Stimulated activated CD4-positive, alpha-beta T cell treated with anti-CD3 and anti-CD28 coated beads, Interleukin-15, amount 100 ng/mL, for 48 hours (primary cell): ENCODE measurements at regions not wholly inside any gene's neighbourhood (a gene's known extent, or its start where the extent isn't known, plus 50 kb on each side); places are given as distances from the start of the nearest gene placed in this dataset.
"Not testable (repeated sequence)": the region's sequence is repeated elsewhere in the genome, so short reads cannot be mapped to it uniquely, and the experiment has no call there.

Source experiments
- DNase-seq, 2 donors: peaks; one replicate each; pipeline ENCODE4 v3.0.0-alpha.2; 2020; ENCODE audit warnings: low read depth in 2 of 2

GRCh38 chr6:112877134-112878100 lies 530.3 kb downstream of the RFPL4B start:
- no peak for DNase-seq

DNA sequence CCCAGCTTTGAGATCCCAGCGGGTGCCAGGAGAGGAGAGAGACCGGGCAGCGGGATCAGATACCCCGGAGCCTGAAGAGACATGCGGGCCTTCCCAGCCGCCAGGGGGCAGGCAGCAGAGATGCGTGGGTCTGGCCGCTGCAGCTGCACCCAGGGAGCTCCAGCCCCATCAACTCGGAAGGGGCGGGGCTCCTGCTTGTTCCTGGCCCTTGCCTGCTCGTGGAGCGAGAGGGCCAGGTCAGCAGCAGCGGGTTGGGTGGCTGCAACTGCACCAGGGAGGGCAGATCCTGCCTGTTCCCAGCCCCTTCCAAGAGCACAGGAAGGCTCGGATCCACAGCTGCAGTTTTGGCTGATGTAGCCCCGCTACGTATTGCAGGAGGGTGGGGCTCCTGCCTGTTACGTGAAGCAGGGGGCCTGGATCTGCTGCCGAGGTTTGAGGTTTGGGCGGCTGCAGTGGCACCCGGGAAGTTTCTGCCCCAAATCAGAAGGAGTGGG lies 532.8 kb downstream of the RFPL4B start:
- no peak for DNase-seq

DNA sequence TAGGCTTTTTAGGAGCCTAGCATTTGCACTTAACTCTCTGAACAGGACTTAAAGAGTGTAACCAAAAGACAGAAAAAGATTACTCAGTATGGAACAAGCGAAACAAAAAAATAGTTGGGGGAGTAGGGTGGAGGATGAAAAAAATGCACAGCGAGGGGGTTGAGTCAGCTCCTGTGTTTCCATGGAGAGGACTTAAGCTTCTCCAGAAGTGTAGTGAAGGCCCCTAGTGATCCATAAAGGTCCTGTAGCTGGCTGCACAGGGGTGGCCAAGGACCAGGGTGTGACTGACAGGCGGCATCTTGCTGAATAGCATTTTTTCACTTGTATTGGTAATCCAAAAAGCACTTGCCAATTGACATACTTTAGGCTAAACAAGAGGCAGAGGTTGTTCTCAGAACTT lies 533.9 kb downstream of the RFPL4B start:
- no peak for DNase-seq

GRCh38 chr6:112881828-112882780 lies 535.0 kb downstream of the RFPL4B start:
- no peak for DNase-seq

DNA sequence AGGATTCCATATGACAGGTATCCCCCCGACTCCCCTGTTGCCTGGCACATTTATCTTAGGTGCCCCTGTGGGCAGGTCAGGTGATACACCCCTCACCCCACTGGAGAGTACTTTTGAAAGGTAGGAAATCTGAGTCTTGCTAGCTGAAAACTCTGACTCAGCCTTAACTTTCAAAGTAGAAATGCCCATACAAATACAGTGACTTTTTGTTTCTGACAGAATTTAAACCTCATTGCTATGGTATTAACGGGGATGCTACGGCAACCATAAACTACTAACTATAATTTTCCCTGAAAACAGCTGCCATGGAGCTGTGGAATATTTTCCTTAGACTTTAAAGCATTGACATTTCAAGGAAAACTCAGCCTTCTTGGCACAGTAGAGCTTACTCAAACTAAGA lies 536.0 kb downstream of the RFPL4B start:
- DNase-seq, result no peak

DNA sequence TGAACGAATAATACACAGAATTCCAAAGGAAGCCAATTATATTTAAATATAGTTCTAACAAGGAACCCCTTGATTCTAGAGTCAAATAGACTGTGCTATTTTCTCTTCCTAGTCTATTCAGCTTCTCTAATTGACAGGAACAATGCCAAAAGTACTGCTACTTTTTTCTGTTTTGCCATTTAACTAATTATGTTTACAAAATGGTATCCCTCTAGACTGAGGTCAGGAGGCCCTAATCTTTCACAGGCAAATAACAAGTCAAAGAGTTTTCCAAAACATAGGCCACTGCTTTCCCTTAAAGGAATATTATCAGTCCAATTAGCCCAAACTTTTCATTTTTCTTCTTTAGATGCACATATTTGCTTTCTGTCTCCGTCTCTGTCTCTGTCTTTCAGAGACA lies 539.3 kb downstream of the RFPL4B start:
- no peak for DNase-seq

- not testable (repeated sequence) for DNase-seq
These were observed 540.3 kb downstream of the RFPL4B start for GRCh38 chr6:112887424-112887823.

- DNase-seq, result no peak
These were observed 552.4 kb downstream of the RFPL4B start for GRCh38 chr6:112899541-112899940.

DNA sequence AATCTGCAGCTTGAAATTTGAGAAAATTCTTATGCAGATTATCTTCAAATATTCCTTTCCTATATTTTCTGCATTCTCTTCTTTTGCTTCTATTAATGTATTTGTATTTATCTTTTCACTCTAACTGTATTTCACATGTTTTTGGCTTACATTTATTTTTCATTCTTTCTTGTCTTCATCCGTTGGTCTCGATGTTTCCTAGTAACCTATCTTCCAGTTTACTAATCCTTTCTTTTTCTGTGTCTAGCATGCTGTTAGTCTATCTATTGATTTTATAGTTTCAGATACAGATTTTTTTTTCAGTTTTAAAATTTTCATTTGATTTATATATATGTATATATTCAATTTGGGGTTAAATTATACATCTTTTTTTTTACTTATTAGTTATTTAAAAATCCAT lies 556.2 kb downstream of the RFPL4B start:
- DNase-seq, result no peak

GRCh38 chr6:112906726-112907125 lies 559.6 kb downstream of the RFPL4B start:
- DNase-seq, result no peak

DNA sequence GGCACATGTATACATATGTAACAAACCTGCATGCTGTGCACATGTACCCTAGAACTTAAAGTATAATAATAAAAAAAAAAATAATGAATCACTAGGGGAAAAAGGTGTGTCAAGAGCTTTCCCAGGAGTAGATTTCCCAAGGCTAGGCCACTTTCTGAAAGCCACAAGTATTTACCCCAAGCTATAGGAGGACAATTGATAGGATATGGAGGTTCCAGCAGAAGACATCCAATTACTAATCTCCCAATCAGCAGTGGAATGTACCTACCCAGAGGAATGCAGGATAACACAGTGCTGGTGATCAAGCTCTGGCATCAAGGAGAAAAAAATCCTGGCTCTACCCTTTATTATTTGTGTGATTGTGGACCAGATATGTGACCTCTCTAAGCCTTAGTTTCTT lies 562.7 kb downstream of the RFPL4B start:
- DNase-seq, result no peak

DNA sequence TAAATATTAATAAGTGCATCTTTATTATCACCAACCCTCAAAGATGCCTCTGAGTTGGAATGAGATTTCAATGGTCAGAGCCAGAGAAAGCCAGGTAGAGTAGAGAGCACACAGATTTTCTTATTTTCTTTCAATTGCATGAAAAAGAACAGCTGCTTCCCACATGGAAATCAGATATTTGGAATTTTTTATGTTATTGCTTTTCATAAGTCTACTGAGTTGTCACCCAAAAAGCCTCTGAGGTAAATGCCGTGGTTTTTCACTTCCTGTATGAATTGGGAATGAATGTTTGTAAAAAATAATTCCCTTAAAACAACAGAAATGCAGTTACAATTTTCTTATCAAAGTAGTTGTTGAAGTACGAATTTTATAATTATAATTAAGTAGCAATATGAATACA lies 563.1 kb downstream of the RFPL4B start:
- no peak for DNase-seq

- DNase-seq, result no peak
These were observed 564.8 kb downstream of the RFPL4B start for GRCh38 chr6:112911959-112912358.

GRCh38 chr6:112912416-112913101 lies 565.4 kb downstream of the RFPL4B start:
- DNase-seq, result no peak

DNA sequence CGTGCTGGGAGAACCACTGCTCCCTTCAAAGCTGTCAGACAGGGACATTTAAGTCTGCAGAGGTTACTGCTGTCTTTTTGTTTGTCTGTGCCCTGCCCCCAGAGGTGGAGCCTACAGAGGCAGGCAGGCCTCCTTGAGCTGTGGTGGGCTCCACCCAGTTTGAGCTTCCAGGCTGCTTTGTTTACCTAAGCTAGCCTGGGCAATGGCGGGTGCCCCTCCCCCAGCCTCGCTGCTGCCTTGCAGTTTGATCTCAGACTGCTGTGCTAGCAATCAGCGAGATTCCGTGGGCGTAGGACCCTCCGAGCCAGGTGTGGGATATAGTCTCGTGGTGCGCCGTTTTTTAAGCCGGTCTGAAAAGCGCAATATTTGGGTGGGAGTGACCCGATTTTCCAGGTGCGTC lies 572.6 kb downstream of the RFPL4B start:
- DNase-seq, result not testable (repeated sequence)

DNA sequence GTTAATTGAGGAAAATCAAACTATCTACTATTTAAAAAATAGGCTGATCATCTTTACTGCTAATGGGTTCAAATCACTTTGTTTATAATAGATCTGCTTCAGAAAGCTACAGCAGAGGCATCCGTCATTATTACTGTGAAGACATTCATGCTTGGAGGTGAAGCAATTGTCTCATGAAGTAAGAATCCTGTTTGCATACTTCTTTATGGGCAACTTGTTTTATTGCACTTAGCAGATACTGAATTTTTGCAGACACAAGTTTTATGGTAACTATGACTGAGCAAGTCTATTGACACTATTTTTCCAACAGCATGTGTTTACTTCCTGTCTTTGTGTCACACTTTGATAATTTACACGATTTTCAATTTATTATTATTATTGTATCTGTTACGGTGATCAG lies 573.9 kb downstream of the RFPL4B start:
- DNase-seq, result no peak

- DNase-seq, result no peak
These were observed 576.9 kb downstream of the RFPL4B start for GRCh38 chr6:112923940-112924587.

DNA sequence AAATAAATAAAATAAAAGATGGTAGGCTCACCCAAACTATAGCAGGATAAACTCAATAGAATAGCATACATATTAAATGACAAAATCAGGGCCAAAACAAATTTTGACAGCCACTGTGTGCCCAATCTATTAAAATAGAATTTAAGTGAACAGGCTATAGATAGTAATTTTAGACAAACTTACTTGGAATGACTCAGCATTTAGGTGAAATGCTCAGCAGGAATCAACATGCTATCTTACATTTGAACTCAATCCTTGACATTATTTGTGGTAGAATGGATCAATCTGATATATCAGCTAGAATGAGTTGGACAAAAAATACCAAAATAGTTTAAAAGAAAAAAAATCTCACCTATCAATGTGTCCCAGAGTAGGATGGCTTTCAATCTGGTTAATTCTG lies 578.6 kb downstream of the RFPL4B start:
- no peak for DNase-seq

GRCh38 chr6:112927641-112928320 lies 580.7 kb downstream of the RFPL4B start:
- no peak for DNase-seq

DNA sequence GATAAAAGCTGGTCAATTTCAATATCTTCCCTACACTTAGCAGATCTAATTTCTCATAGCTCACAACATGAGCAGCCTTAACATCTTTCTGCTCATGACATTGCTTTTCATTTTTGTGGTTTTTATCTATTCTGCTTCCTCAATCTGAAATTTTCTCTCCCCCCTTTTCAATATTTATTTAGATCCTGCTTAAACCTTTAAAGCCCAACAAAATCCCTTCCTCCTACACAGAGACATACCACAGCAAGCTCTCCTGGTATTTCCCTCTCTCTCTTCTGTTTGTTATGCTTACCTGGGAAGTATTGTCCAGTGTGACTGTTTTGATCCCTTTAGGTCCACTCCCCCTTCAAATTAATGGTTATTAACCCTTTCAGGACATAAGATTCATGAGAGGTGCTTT lies 582.5 kb downstream of the RFPL4B start:
- no peak for DNase-seq

- no peak for DNase-seq
These were observed 584.7 kb downstream of the RFPL4B start for GRCh38 chr6:112931832-112932231.
